AG09319 (cell line): ENCODE measurements at regions not wholly inside any gene's neighbourhood (a gene's known extent, or its start where the extent isn't known, plus 50 kb on each side); places are given as distances from the start of the nearest gene placed in this dataset.

Experiments used
- DNase-seq: peaks from one replicate; pipeline ENCODE4 v3.0.0-alpha.2; 2010; ENCODE audit warnings: low read depth; ENCODE audit errors: extremely low read depth
- TF ChIP-seq, protein P1 (sequence below): IDR thresholded peaks from 2 replicates; pipeline ENCODE4 v1.5.1; 2011; ENCODE audit warnings: low read depth, mild to moderate bottlenecking, inconsistent platforms, low read length, moderate library complexity

DNA sequence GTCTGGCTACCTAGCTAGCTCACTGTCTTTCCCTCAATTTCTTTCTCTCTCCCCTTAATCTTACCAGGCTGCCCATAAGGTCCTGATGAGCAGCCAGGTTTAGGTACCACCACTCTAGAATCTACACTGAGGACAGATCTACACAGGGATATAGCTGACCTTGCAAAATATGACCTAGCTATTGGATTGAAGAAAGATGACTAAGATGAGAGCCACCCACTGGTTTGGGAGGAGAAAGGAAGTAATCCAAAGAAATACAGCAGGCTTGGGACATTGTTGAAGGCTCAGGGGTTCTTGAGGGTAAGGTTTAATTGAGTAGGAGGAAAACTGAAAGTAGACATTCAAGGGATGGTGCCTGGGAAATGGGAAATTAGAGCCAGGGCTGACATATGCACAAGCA, 142.0 kb upstream of the TMC3 start:
- TF ChIP-seq, protein P1, sequence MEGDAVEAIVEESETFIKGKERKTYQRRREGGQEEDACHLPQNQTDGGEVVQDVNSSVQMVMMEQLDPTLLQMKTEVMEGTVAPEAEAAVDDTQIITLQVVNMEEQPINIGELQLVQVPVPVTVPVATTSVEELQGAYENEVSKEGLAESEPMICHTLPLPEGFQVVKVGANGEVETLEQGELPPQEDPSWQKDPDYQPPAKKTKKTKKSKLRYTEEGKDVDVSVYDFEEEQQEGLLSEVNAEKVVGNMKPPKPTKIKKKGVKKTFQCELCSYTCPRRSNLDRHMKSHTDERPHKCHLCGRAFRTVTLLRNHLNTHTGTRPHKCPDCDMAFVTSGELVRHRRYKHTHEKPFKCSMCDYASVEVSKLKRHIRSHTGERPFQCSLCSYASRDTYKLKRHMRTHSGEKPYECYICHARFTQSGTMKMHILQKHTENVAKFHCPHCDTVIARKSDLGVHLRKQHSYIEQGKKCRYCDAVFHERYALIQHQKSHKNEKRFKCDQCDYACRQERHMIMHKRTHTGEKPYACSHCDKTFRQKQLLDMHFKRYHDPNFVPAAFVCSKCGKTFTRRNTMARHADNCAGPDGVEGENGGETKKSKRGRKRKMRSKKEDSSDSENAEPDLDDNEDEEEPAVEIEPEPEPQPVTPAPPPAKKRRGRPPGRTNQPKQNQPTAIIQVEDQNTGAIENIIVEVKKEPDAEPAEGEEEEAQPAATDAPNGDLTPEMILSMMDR = no peak
- DNase-seq = no peak

DNA sequence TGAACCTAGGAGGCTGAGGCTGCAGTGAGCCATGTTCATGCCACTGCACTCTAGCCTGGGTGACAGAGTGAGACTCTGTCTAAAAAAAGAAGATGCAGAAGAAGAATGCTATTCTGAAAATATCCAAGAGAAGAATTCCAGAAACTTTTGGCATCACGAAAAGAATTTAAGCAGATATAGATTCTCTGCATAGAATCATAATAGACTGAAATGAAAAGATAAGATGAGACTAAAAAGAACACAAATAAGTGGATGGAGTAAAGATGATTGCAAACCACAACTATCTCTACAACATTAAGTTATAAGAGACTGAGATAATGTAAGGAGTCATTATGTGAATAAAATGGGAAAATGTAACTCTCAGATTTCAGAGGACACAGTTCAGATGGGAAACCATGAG, 140.7 kb upstream of the TMC3 start:
- DNase-seq = no peak
- TF ChIP-seq, protein P1 = no peak

DNA sequence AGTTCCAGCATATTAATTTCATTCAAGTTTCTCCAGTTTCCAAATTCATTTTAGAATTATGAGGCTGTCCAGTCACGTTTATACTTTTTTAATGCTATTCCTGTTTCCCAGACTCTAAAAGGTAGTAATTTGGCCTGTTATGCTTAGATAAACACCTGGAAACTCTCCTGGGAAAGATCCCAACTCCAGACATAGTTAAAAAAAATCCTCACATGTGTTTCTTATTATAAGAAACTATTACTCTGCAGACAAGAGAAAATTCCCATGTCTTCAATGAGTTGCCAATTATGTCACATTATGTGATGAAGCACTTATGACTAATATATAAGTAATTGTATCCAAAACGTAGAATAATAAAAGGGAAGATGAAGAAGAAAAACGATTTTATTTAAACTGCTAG, 137.1 kb upstream of the TMC3 start:
- TF ChIP-seq, protein P1 = no peak
- no peak for DNase-seq

DNA sequence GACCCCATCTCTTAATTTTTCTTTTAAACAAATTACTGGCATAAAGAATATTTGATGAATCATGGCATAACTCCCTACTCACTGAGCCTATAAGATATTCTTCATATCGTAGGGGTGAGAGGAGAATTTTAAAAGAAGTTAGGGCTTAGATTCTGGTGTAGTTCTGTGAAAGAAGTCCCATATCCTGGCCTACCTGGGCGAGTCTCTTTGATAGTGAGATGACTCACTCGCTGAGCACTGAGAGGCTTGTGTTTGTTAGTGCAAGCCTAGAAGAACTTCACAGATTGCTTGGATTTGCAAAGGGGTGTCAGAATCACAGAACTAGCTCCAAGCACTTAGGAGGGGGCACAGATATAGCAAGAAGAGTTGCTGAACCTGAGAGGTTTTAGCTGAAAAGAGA, 133.8 kb upstream of the TMC3 start:
- TF ChIP-seq, protein P1 = no peak
- no peak for DNase-seq

DNA sequence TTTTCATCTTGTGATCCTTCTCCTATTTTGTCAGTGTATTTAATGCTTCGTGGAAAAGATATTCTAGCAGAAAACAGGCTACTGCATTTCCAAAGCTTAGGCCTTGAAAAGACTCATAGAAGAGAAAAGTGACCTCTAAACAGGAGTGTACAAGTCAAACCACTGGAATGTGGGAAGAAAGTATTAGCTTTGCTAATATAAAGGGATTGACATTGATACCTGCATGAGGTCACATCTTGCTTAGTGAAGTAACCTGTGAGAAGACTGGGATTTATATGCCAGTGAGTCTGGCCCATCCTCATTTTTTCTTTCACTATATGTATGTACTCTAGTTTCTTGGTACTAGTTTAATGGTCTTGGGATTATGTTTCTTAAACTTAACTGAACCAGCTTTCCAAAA, 132.9 kb upstream of the TMC3 start:
- TF ChIP-seq, protein P1 = no peak
- no peak for DNase-seq

DNA sequence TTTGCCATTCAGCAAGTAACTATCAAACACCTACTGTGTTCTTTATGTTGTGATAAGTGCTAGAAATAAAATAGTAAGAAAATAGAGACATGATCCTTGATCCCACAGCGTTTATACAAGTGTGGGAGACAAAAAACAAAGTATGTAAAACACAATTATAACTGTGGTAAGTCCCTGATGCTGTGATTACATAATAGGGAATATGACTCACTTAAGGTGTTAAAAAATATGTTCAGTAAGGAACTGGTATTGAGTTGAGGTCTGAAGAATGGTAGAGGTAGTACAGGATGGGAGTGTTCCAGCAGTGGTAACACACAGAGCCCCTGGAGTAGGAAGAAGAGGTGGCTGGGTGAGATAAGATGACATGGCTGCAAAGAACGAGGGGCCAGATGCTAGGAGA, 132.1 kb upstream of the TMC3 start:
- no peak for DNase-seq
- TF ChIP-seq, protein P1 = no peak

DNA sequence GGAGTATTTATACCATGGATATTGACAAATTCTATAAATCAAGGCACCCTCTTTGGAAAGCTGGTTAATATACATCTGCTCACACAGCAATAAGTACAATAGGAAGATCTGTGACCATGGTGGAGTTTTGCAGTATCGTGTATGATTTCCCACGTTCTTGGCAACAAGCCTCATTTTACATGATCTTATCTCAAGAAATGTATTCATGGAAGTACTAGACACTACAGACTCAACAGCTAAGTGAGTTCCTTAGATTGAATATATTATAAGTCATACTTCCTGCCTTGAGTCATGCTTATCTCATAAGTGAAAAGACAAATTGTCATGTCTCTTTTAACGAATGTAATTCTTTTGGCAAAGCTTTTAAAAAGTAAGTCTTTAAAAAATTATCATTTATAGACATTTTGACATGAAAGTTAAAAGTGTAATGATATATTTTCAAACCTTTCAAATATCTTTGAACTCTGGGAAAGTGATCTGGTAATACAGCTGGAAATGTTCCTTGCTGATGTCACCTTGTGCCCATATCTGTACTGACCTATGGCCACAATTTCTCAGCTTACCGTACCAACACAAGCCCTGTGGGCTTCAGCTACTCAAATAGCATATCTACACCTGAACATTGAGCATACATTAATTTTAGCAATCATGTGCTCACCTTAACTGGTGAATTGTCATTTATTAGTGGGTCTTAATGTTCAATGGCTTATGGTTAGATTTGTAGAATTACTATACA, 130.3 kb upstream of the TMC3 start:
- no peak for DNase-seq
- TF ChIP-seq, protein P1 = no peak
